Heart left ventricle (tissue), 13 donors: ENCODE measurements at regions not wholly inside any gene's neighbourhood (a gene's known extent, or its start where the extent isn't known, plus 50 kb on each side); places are given as distances from the start of the nearest gene placed in this dataset.

Source experiments
- POLR2A ChIP-seq, 2 donors: fragments of 450-650 bp; IDR thresholded peaks; one replicate each; pipeline ENCODE4 v1.6.1; 2017; ENCODE audit warnings: antibody characterized with exemption in 2 of 2, mild to moderate bottlenecking in 2 of 2, moderate library complexity in 2 of 2
- TF ChIP-seq, protein P1 (sequence below), 12 donors: fragments of 200-600 bp; sonication (generic) in 4 of 12; IDR thresholded peaks; one replicate each; pipeline versions ENCODE4 v1.5.0 to v1.8.0; 2018 to 2022; ENCODE audit warnings: antibody characterized with exemption in 12 of 12, mild to moderate bottlenecking in 5 of 12
- donor health status: ischemic (EF 13 %, LVEDD 7.1; RV severe dilation, severe dysfunction).
- donor health status: DM: no; HTN: yes; CAD: no.
- donor health status: DM: no; HTN: no; CAD: no.
- donor health status: ischemic (EF 25% LVEDD 6.9; RV normal size, moderate dysfunction).
- donor health status: ischemic (EF 25% LVEDD 5.7; RV mildly dilated, moderate dysfunction).
- donor health status: ischemic (EF 35%, LVEDD 5.7; RV mildly dilated, moderate dysfunction).
- donor health status: nonischemic (EF 11% LVEDD 7.7; RV severe dilation, severe dysfunction).
- donor health status: DM: yes; HTN: yes; CAD: no.
- donor health status: PGD.
- donor health status: ischemic (EF 29% LVEDD 5.4; RV normal size, mild dysfunction).
- donor health status: nonischemic (EF 23%, LVEDD 6.1; RV moderate dilation, normal function).

DNA sequence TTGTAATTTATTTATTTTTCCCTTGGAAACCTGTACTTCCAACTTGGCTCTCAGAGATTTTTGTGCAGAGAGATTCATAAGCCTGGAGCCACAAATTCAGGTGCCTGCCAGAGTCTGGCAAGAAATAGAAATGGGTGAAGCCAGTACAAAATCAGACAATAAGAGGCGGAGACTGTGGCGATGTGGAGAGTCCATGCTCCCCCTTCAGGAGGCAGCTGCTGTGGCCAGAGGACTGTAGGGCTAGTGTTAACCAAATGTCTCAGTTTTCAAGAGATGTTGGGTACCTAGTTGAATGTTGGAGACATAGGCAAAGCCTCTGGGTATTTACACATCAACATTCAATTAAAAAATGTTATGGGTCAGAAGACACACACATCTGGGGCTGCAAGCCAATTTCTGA, 208.6 kb downstream of the PSAT1 start:
- TF ChIP-seq, protein P1, sequence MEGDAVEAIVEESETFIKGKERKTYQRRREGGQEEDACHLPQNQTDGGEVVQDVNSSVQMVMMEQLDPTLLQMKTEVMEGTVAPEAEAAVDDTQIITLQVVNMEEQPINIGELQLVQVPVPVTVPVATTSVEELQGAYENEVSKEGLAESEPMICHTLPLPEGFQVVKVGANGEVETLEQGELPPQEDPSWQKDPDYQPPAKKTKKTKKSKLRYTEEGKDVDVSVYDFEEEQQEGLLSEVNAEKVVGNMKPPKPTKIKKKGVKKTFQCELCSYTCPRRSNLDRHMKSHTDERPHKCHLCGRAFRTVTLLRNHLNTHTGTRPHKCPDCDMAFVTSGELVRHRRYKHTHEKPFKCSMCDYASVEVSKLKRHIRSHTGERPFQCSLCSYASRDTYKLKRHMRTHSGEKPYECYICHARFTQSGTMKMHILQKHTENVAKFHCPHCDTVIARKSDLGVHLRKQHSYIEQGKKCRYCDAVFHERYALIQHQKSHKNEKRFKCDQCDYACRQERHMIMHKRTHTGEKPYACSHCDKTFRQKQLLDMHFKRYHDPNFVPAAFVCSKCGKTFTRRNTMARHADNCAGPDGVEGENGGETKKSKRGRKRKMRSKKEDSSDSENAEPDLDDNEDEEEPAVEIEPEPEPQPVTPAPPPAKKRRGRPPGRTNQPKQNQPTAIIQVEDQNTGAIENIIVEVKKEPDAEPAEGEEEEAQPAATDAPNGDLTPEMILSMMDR (IDR thresholded peaks at IDR 0.05) = no peak
- no peak for TF ChIP-seq POLR2A (IDR thresholded peaks at IDR 0.05)
